Astrocyte (in vitro differentiated cells and primary cell): ENCODE measurements at regions not wholly inside any gene's neighbourhood (a gene's known extent, or its start where the extent isn't known, plus 50 kb on each side); places are given as distances from the start of the nearest gene placed in this dataset.

Source experiments
- DNase-seq: peaks from one replicate; pipeline ENCODE4 v3.0.0-alpha.2; 2010; ENCODE audit warnings: low read depth
- FAIRE-seq: peaks from 2 replicates; lab custom pipeline; 2011; peaks lifted over from hg19 to GRCh38; lab: Jason Lieb, UNC
- H2AFZ ChIP-seq: 2 replicates; pipeline ENCODE4 v1.6.0; 2012; ENCODE audit warnings: low read depth, low read length, inconsistent platforms
- H3K27ac ChIP-seq: 2 replicates; pipeline ENCODE4 v1.5.1; 2011; ENCODE audit warnings: low read depth, low read length, inconsistent platforms
- H3K27me3 ChIP-seq: 2 replicates; pipeline ENCODE4 v1.6.0; 2011; ENCODE audit warnings: low read length, inconsistent platforms; ENCODE audit not compliant: insufficient read depth
- H3K36me3 ChIP-seq: 2 replicates; pipeline ENCODE4 v1.5.1; 2011; ENCODE audit warnings: low read length, inconsistent platforms; ENCODE audit not compliant: insufficient read depth
- H3K4me1 ChIP-seq: 2 replicates; pipeline ENCODE4 v1.5.1; 2011; ENCODE audit warnings: low read length, inconsistent platforms; ENCODE audit not compliant: insufficient read depth
- H3K4me2 ChIP-seq: 2 replicates; pipeline ENCODE4 v1.6.0; 2012; ENCODE audit warnings: low read length, inconsistent platforms
- H3K4me3 ChIP-seq: 2 replicates; pipeline ENCODE4 v1.5.1; 2011; ENCODE audit warnings: low read depth, mild to moderate bottlenecking, low read length, inconsistent platforms; ENCODE audit not compliant: insufficient read depth
- H3K79me2 ChIP-seq: 2 replicates; pipeline ENCODE4 v1.6.0; 2012; ENCODE audit warnings: mild to moderate bottlenecking, low read length, inconsistent platforms; ENCODE audit not compliant: insufficient read depth
- H3K9ac ChIP-seq: 2 replicates; pipeline ENCODE4 v1.6.0; 2012; ENCODE audit warnings: mild to moderate bottlenecking, low read length, inconsistent platforms
- H3K9me3 ChIP-seq: 2 replicates; pipeline ENCODE4 v1.5.1; 2012; ENCODE audit warnings: low read depth, mild to moderate bottlenecking, low read length, inconsistent platforms; ENCODE audit not compliant: insufficient read depth
- H4K20me1 ChIP-seq: 2 replicates; pipeline ENCODE4 v1.6.0; 2012; ENCODE audit warnings: low read length, inconsistent platforms; ENCODE audit not compliant: insufficient read depth
- H3K27ac Mint-ChIP-seq: one replicate; pipeline ENCODE4 v1.8.0; 2021; ENCODE audit warnings: mild to moderate bottlenecking, mixed read lengths; ENCODE audit not compliant: unreplicated experiment
- H3K27me3 Mint-ChIP-seq: one replicate; pipeline ENCODE4 v1.8.0; 2021; ENCODE audit warnings: low read depth, mixed read lengths; ENCODE audit not compliant: unreplicated experiment
- H3K36me3 Mint-ChIP-seq: one replicate; pipeline ENCODE4 v1.8.0; 2021; ENCODE audit warnings: low read depth, mixed read lengths; ENCODE audit not compliant: unreplicated experiment
- H3K4me1 Mint-ChIP-seq: one replicate; pipeline ENCODE4 v1.8.0; 2021; ENCODE audit warnings: low read depth, mixed read lengths; ENCODE audit not compliant: unreplicated experiment
- H3K4me3 Mint-ChIP-seq: one replicate; pipeline ENCODE4 v1.8.0; 2021; ENCODE audit warnings: mild to moderate bottlenecking, moderate library complexity, mixed read lengths; ENCODE audit not compliant: unreplicated experiment
- H3K9me3 Mint-ChIP-seq: one replicate; pipeline ENCODE4 v1.8.0; 2021; ENCODE audit warnings: mild to moderate bottlenecking, mixed read lengths; ENCODE audit not compliant: unreplicated experiment
- EZH2 ChIP-seq: IDR thresholded peaks from 2 replicates; pipeline ENCODE4 v1.6.1; 2012; ENCODE audit warnings: mild to moderate bottlenecking, low read length, inconsistent platforms; ENCODE audit not compliant: insufficient read depth
- TF ChIP-seq, protein P1 (sequence below): IDR thresholded peaks from 2 replicates; pipeline ENCODE4 v1.5.1; 2011; ENCODE audit warnings: low read depth, mild to moderate bottlenecking, inconsistent platforms, low read length, moderate library complexity; ENCODE audit not compliant: insufficient read depth

DNA sequence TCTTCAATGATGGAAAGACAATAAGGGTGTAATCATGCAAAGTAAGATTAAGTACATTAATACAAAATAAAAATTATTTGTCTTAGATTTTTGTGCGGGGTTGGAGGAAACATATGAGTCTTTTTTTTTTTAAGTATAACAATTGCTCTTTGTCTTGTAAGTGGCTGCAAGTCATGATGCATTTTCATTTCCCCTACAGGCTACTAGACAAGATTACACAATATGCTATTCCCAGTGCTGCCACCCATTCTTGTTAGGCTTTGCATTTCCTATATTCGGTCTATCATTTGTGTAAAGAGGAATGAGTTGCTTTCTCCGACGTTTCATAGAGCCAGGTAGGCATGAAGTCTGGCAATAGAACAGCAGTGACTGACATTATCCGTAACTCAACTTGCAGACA is 294.2 kb upstream of the CYLC2 start:
- Histone ChIP-seq H3K36me3 (no peaks in the 10 kb centered on the region), H3K9ac (no peak overlapping the region), H3K4me1 (no peaks in the 10 kb centered on the region), H2AFZ (no peak overlapping the region), H3K27ac (no peak overlapping the region), H3K79me2 (no peaks in the 10 kb centered on the region), H4K20me1 (no peaks in the 10 kb centered on the region), H3K4me3 (no peak overlapping the region), H3K4me2 (no peak overlapping the region), H3K9me3 (no peaks in the 10 kb centered on the region), H3K27me3 (no peaks in the 10 kb centered on the region)
- FAIRE-seq (no peak), DNase-seq (no peak)
- H3K27me3 Mint-ChIP-seq, result no peaks in the 10 kb centered on the region
- no peaks in the 10 kb centered on the region for H3K36me3 Mint-ChIP-seq
- no peak overlapping the region for H3K4me3 Mint-ChIP-seq
- TF ChIP-seq, protein P1, sequence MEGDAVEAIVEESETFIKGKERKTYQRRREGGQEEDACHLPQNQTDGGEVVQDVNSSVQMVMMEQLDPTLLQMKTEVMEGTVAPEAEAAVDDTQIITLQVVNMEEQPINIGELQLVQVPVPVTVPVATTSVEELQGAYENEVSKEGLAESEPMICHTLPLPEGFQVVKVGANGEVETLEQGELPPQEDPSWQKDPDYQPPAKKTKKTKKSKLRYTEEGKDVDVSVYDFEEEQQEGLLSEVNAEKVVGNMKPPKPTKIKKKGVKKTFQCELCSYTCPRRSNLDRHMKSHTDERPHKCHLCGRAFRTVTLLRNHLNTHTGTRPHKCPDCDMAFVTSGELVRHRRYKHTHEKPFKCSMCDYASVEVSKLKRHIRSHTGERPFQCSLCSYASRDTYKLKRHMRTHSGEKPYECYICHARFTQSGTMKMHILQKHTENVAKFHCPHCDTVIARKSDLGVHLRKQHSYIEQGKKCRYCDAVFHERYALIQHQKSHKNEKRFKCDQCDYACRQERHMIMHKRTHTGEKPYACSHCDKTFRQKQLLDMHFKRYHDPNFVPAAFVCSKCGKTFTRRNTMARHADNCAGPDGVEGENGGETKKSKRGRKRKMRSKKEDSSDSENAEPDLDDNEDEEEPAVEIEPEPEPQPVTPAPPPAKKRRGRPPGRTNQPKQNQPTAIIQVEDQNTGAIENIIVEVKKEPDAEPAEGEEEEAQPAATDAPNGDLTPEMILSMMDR, result no peak
- no peak for TF ChIP-seq EZH2
- no peak overlapping the region for H3K27ac Mint-ChIP-seq
- H3K9me3 Mint-ChIP-seq, result peaks cover 5% of the 10 kb centered on the region
- no peaks in the 10 kb centered on the region for H3K4me1 Mint-ChIP-seq

DNA sequence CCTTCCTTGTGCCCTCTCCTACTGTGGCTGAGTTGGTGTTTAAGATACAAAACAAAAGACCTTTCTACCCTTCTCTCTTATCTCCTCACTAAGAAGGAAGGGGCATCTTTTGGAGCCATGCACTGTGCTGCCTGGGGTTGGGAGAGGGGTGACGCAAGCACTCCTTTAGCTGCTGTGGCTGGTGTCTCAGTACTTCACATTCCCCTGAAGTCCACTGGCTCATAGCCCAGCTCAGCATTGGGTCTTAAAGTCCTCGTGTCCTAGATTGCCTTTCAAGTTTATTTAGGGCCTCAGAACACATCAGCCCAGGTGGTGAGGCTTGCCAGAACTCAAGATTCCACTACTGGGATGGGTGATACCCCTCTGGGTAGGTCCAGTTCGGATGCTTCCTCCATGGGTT is 325.9 kb upstream of the CYLC2 start:
- H3K27ac ChIP-seq, result no peak overlapping the region
- DNase-seq, result no peak
- H3K9me3 ChIP-seq, result no peaks in the 10 kb centered on the region
- H3K4me3 ChIP-seq, result no peak overlapping the region
- TF ChIP-seq, protein P1, result no peak
- TF ChIP-seq EZH2, result no peak
- H3K79me2 ChIP-seq, result no peaks in the 10 kb centered on the region
- H2AFZ ChIP-seq, result no peak overlapping the region
- H3K27ac Mint-ChIP-seq, result no peak overlapping the region
- no peaks in the 10 kb centered on the region for H3K36me3 Mint-ChIP-seq
- no peak overlapping the region for H3K4me2 ChIP-seq
- H3K4me3 Mint-ChIP-seq, result no peak overlapping the region
- H3K4me1 Mint-ChIP-seq, result no peaks in the 10 kb centered on the region
- no peaks in the 10 kb centered on the region for H3K36me3 ChIP-seq
- no peaks in the 10 kb centered on the region for H3K27me3 Mint-ChIP-seq
- peaks cover 2% of the 10 kb centered on the region for H3K9me3 Mint-ChIP-seq
- no peak for FAIRE-seq
- H3K4me1 ChIP-seq, result no peaks in the 10 kb centered on the region
- H4K20me1 ChIP-seq, result no peaks in the 10 kb centered on the region
- no peak overlapping the region for H3K9ac ChIP-seq
- no peaks in the 10 kb centered on the region for H3K27me3 ChIP-seq

DNA sequence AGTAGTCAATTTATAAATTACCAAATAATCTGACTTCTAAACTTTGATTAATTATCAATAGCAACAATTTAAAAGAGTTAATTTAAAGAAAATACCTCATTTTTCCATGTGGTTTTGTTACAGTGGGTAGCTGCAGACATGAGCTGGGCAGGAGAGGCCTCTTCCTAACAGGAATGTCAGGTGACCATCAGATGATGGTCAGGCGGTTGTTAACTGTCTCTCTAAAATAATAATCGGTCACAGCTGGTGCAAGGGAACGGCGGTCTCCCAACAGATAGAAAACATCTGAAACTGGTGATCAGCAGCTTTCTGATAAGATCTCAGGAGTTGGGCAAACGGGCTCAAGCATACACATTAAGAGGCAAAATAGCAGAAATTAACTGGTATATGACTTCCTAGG is 342.7 kb upstream of the CYLC2 start:
- Histone ChIP-seq H3K4me2 (no peak overlapping the region), H3K36me3 (no peaks in the 10 kb centered on the region), H3K27ac (no peak overlapping the region), H3K9me3 (no peaks in the 10 kb centered on the region), H3K79me2 (no peaks in the 10 kb centered on the region), H3K4me1 (no peaks in the 10 kb centered on the region), H4K20me1 (no peaks in the 10 kb centered on the region), H3K27me3 (no peaks in the 10 kb centered on the region), H3K9ac (no peak overlapping the region), H2AFZ (no peak overlapping the region), H3K4me3 (no peak overlapping the region)
- no peak for DNase-seq
- TF ChIP-seq EZH2, result no peak
- TF ChIP-seq, protein P1, result no peak
- no peaks in the 10 kb centered on the region for H3K36me3 Mint-ChIP-seq
- H3K4me1 Mint-ChIP-seq, result no peaks in the 10 kb centered on the region
- H3K27me3 Mint-ChIP-seq, result no peaks in the 10 kb centered on the region
- no peak overlapping the region for H3K27ac Mint-ChIP-seq
- no peak for FAIRE-seq
- no peak overlapping the region for H3K4me3 Mint-ChIP-seq
- H3K9me3 Mint-ChIP-seq, result no peaks in the 10 kb centered on the region
